Spleen (tissue), 11 donors: ENCODE measurements at regions not wholly inside any gene's neighbourhood (a gene's known extent, or its start where the extent isn't known, plus 50 kb on each side); places are given as distances from the start of the nearest gene placed in this dataset.

Experiments used
- DNase-seq: peaks from one replicate; pipeline ENCODE4 v3.0.0-alpha.2; 2020
- H3K27ac ChIP-seq, 8 donors: fragments of 200-600 bp; sonication (generic) in 7 of 8; 1 replicate in 4 of 8; 2 replicates in 4 of 8; pipeline versions ENCODE4 v1.5.0 to v1.8.0; 2016 to 2021; ENCODE audit warnings: inconsistent platforms in 4 of 8, mild to moderate bottlenecking in 4 of 8, moderate library complexity in 1 of 8
- H3K27me3 ChIP-seq, 7 donors: fragments of 200-600 bp; sonication (generic) in 6 of 7; replicated peaks in 1 of 7; 1 replicate in 4 of 7; 2 replicates in 3 of 7; pipeline versions ENCODE4 v1.5.0 to v1.8.0; 2016 to 2021; ENCODE audit warnings: inconsistent platforms in 3 of 7, mild to moderate bottlenecking in 1 of 7
- H3K36me3 ChIP-seq, 6 donors: fragments of 200-600 bp; sonication (generic) in 5 of 6; 1 replicate in 4 of 6; 2 replicates in 2 of 6; pipeline versions ENCODE4 v1.5.0 to v1.8.0; 2016 to 2021; ENCODE audit warnings: inconsistent platforms in 2 of 6
- H3K4me1 ChIP-seq, 6 donors: fragments of 200-600 bp; sonication (generic) in 5 of 6; 1 replicate in 3 of 6; 2 replicates in 3 of 6; pipeline versions ENCODE4 v1.5.0 to v1.8.0; 2016 to 2021; ENCODE audit warnings: inconsistent platforms in 3 of 6
- H3K4me3 ChIP-seq, 8 donors: fragments of 200-600 bp; sonication (generic) in 7 of 8; 1 replicate in 4 of 8; 2 replicates in 4 of 8; pipeline versions ENCODE4 v1.5.0 to v1.8.0; 2016 to 2021; ENCODE audit warnings: inconsistent platforms in 4 of 8, mild to moderate bottlenecking in 4 of 8, moderate library complexity in 2 of 8
- H3K9me3 ChIP-seq, 8 donors: fragments of 200-600 bp; sonication (generic) in 7 of 8; 1 replicate in 4 of 8; 2 replicates in 4 of 8; pipeline versions ENCODE4 v1.5.0 to v1.8.0; 2016 to 2021; ENCODE audit warnings: inconsistent platforms in 4 of 8
- POLR2A ChIP-seq, 3 donors: fragments of 450-650 bp; IDR thresholded peaks; one replicate each; pipeline ENCODE4 v1.5.1; 2017; ENCODE audit warnings: antibody characterized with exemption in 3 of 3, mild to moderate bottlenecking in 1 of 3
- POLR2AphosphoS5 ChIP-seq, 3 donors: sonication (generic); formaldehyde crosslinking; IDR thresholded peaks; one replicate each; pipeline ENCODE4 v1.5.1; 2017; ENCODE audit warnings: antibody characterized with exemption in 3 of 3
- WGBS, 5 donors: extraction: QIAGEN DNeasy Blood & Tissue Kit in 3 of 5; methylation state at CpG; one replicate each; pipeline versions ENCODE4 v1.1.5 to v1.1.7; 2013 to 2018; 5-methylcytosine and 5-hydroxymethylcytosine counted together
- intact Hi-C: fragments of 100-400 bp; cut with DNase I; formaldehyde crosslinking; loops from one replicate; pipeline ENCODE4 v1.15.0; 2023; ENCODE audit warnings: low total_unique reads
- TF ChIP-seq, protein P1 (sequence below), 11 experiments: fragments of 200-600 bp in 7 of 11; fragments of 450-650 bp in 4 of 11; sonication (generic) in 4 of 11; IDR thresholded peaks in 8 of 11; conservative IDR thresholded peaks in 3 of 11; 1 replicate in 7 of 11; 2 replicates in 4 of 11; pipeline versions ENCODE4 v1.4.0 to v1.8.0; 2016 to 2021; ENCODE audit warnings: antibody characterized with exemption in 11 of 11, inconsistent platforms in 4 of 11, mild to moderate bottlenecking in 1 of 11
- donor health status: healthy with polysubstance abuse.
- donor health status: DM: no; HTN: no; CAD: no; lungs with moderate emphysema.
- donor health status: DM: no; HTN: no; CAD: no.
- donor health status: Bipolar disorder and iron deficiency.
- donor health status: healthy.
- donor health status: DM: no; HTN: no; CAD: no.
- donor health status: DM: yes; HTN: yes; CAD: no.

DNA sequence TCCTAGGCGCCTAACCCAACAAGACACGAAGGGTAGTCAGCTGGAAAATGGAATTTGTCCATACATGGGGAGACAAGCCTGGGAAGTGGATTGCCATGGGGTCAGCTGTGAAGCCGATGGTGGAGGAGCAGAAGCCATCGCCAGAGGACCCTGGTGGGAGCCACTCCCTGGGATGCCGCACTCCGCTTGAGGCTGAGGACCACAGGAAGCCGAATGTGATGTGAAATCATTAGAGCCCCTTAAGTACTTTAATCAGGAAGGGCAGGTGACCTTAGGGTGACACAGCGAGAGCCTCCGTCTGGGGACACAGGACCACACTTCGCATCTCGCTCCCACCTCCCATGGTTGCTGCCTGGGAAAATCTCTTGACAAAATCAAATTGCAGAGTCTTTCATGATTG, 614.6 kb upstream of the MGMT start:
- H3K36me3 ChIP-seq, result no peaks in the 10 kb centered on the region
- intact Hi-C loops, result no loop called here
- no peaks in the 10 kb centered on the region for H3K27me3 ChIP-seq
- no peak overlapping the region for H3K27ac ChIP-seq
- TF ChIP-seq POLR2AphosphoS5 (IDR thresholded peaks at IDR 0.05), result no peak
- TF ChIP-seq, protein P1, sequence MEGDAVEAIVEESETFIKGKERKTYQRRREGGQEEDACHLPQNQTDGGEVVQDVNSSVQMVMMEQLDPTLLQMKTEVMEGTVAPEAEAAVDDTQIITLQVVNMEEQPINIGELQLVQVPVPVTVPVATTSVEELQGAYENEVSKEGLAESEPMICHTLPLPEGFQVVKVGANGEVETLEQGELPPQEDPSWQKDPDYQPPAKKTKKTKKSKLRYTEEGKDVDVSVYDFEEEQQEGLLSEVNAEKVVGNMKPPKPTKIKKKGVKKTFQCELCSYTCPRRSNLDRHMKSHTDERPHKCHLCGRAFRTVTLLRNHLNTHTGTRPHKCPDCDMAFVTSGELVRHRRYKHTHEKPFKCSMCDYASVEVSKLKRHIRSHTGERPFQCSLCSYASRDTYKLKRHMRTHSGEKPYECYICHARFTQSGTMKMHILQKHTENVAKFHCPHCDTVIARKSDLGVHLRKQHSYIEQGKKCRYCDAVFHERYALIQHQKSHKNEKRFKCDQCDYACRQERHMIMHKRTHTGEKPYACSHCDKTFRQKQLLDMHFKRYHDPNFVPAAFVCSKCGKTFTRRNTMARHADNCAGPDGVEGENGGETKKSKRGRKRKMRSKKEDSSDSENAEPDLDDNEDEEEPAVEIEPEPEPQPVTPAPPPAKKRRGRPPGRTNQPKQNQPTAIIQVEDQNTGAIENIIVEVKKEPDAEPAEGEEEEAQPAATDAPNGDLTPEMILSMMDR (IDR thresholded peaks at IDR 0.05 in 8 of 11, conservative IDR thresholded peaks at IDR 0.05 in 3 of 11), result no peak
- TF ChIP-seq POLR2A (IDR thresholded peaks at IDR 0.05), result no peak
- DNase-seq, result no peak
- H3K4me1 ChIP-seq, result no peaks in the 10 kb centered on the region
- H3K4me3 ChIP-seq, result no peak overlapping the region
- 91 to 96% (median 93%) methylated on average over 11 of the region's 11 CpGs for WGBS, 5 donors
- no peaks in the 10 kb centered on the region for H3K9me3 ChIP-seq

DNA sequence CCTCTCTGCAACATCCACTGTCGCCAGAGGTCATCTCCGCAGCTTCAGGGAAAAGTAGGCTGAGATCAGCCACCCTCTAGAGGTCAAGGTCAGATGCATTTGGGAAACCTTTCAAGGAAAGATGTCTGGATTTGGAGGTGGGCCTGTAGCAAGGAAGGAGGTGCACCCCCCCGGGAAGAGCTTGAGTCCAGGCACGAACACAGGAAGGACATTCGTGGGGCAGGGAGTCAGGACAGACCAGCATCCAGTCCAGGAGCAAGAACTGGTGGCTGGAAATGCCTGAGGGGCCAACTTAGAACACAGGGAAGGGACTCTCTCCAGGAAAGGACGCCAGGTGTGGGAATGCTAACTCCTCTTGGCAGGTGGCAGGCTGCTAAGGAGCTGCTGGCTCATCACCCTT, 614.1 kb upstream of the MGMT start:
- TF ChIP-seq POLR2AphosphoS5 (IDR thresholded peaks at IDR 0.05), result no peak
- TF ChIP-seq, protein P1 (IDR thresholded peaks at IDR 0.05 in 8 of 11, conservative IDR thresholded peaks at IDR 0.05 in 3 of 11), result no peak
- DNase-seq, result no peak
- WGBS, 5 donors, result 79 to 87% (median 84%) methylated on average over 6 of the region's 6 CpGs
- H3K4me3 ChIP-seq, result no peak overlapping the region
- no peaks in the 10 kb centered on the region for H3K9me3 ChIP-seq
- H3K36me3 ChIP-seq, result no peaks in the 10 kb centered on the region
- no peaks in the 10 kb centered on the region for H3K4me1 ChIP-seq
- no peak overlapping the region for H3K27ac ChIP-seq
- intact Hi-C loops, result no loop called here
- no peaks in the 10 kb centered on the region for H3K27me3 ChIP-seq

DNA sequence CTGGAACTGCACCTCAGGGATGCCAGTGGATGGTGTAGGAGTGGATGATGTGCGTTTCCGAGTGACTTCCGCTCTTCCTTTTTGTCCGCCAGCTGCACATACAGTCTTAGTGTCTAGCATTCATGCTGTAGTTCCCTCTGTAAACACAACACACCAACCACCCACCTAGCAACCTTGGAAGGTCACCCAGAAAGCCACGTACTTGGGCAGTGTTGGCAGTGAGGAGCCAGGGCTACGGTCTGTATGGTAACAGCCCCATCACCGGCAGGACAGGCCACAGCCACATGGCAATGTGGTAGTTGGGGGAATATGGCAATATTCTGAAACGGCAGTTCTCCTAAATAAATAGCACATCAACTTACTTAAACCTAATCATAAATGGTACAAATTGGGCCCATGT, 613.5 kb upstream of the MGMT start:
- TF ChIP-seq, protein P1 (IDR thresholded peaks at IDR 0.05 in 8 of 11, conservative IDR thresholded peaks at IDR 0.05 in 3 of 11), result no peak
- TF ChIP-seq POLR2A (IDR thresholded peaks at IDR 0.05), result no peak
- TF ChIP-seq POLR2AphosphoS5 (IDR thresholded peaks at IDR 0.05), result no peak
- Histone ChIP-seq H3K27me3 (no peaks in the 10 kb centered on the region), H3K4me1 (no peaks in the 10 kb centered on the region), H3K36me3 (no peaks in the 10 kb centered on the region), H3K27ac (no peak overlapping the region), H3K4me3 (no peak overlapping the region), H3K9me3 (no peaks in the 10 kb centered on the region)
- no peak for DNase-seq
- intact Hi-C loops, result no loop called here
- WGBS, 5 donors, result 82 to 94% (median 91%) methylated on average over 8 of the region's 8 CpGs

DNA sequence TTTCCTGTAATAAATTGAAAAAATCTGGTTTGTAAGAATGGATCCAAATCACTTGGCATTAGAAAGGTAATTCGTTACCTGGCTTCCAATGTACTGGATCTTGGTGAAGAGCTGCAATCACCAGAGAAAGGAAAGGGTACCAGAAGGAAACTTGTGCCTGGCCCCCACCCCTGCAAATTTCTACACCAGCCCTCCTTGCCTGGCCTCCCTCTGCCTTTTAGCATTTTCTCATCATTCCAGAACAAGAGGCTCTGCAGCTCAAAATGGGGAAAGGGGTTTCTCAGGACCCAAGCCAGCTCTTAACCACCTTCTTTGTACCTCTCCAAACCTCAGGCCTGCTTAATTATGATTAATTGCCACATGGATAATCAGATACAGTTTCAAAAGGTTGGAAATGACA, 612.8 kb upstream of the MGMT start:
- H3K4me3 ChIP-seq, result no peak overlapping the region
- DNase-seq, result no peak
- no peaks in the 10 kb centered on the region for H3K4me1 ChIP-seq
- intact Hi-C loops, result no loop called here
- TF ChIP-seq POLR2A (IDR thresholded peaks at IDR 0.05) (no peak), POLR2AphosphoS5 (IDR thresholded peaks at IDR 0.05) (no peak)
- TF ChIP-seq, protein P1 (IDR thresholded peaks at IDR 0.05 in 8 of 11, conservative IDR thresholded peaks at IDR 0.05 in 3 of 11), result no peak
- no peaks in the 10 kb centered on the region for H3K36me3 ChIP-seq
- H3K9me3 ChIP-seq, result no peaks in the 10 kb centered on the region
- H3K27me3 ChIP-seq, result no peaks in the 10 kb centered on the region
- WGBS, 5 donors, result 74 to 95% (median 80%) methylated on average over 1 of the region's 1 CpG
- no peak overlapping the region for H3K27ac ChIP-seq
